ENCODE measurements at regions not wholly inside any gene's neighbourhood (a gene's known extent, or its start where the extent isn't known, plus 50 kb on each side); places are given as distances from the start of the nearest gene placed in this dataset.
"Not testable (repeated sequence)": the region's sequence is repeated elsewhere in the genome, so short reads cannot be mapped to it uniquely, and the experiment has no call there.

GRCh38 chr15:85233791-85234325 lies 146.5 kb upstream of the AKAP13 start:
- H3K9me1 ChIP-seq (ENCODE audit: insufficient read depth, low read length); H2BK15ac ChIP-seq (ENCODE audit: low read depth, low read length); H3K23ac ChIP-seq (ENCODE audit: low read depth, low read length); H3K9me3 ChIP-seq (ENCODE audit: control insufficient read depth, insufficient read depth, low read length); H2BK5ac ChIP-seq (ENCODE audit: low read depth, low read length, poor library complexity, severe bottlenecking); H2BK20ac ChIP-seq (ENCODE audit: low read depth, low read length); in situ Hi-C loops (cut with MboI; ENCODE audit: low sequenced_read_pairs); H4K91ac ChIP-seq (ENCODE audit: insufficient read depth, low read depth, low read length); H4K20me1 ChIP-seq (ENCODE audit: insufficient read depth, low read length); H3K4me1 ChIP-seq (ENCODE audit: control insufficient read depth, insufficient read depth, low read length); H3K9ac ChIP-seq (ENCODE audit: low read depth, low read length); H3K4ac ChIP-seq (ENCODE audit: low read depth, low read length); H3K27ac ChIP-seq (ENCODE audit: insufficient read depth, low read length); H4K8ac ChIP-seq (ENCODE audit: low read depth in 2 of 2, low read length in 2 of 2); DNase-seq; H3K56ac ChIP-seq (ENCODE audit: extremely low read depth, insufficient read depth, low read length); H3K4me2 ChIP-seq (ENCODE audit: low read depth, low read length); H3K27me3 ChIP-seq (ENCODE audit: control insufficient read depth, insufficient read depth, low read length); intact Hi-C loops (cut with micrococcal nuclease); H2AFZ ChIP-seq (replicated peaks; ENCODE audit: low read length, poor library complexity); H2AK9ac ChIP-seq (replicated peaks; ENCODE audit: low read depth, low read length, poor library complexity); H3K18ac ChIP-seq (ENCODE audit: low read depth, low read length); H3K79me1 ChIP-seq (ENCODE audit: low read depth in 1 of 2, low read length in 2 of 2); CTCF ChIA-PET; H2BK120ac ChIP-seq (ENCODE audit: low read depth, low read length); dilution Hi-C loops (cut with HindIII; ENCODE audit: low sequenced_read_pairs, unreplicated experiment); ATAC-seq (ENCODE audit: low read depth); H3K36me3 ChIP-seq (ENCODE audit: control insufficient read depth, insufficient read depth, low read length); H2AK5ac ChIP-seq (ENCODE audit: low read depth, low read length); BruUV-seq (replicated peaks); POLR2A ChIA-PET (ENCODE audit: unreplicated experiment); H4K5ac ChIP-seq (ENCODE audit: low read depth, low read length); H3K14ac ChIP-seq (replicated peaks; ENCODE audit: low read depth, low read length): not testable (repeated sequence)
- WGBS, 2 experiments (ENCODE audit: extremely low coverage in 2 of 2, insufficient read length in 1 of 2): no CpG with 5 or more reads among the region's 62 CpGs
- peak overlapping the region; percentile 55 for H3K4me3 ChIP-seq (ENCODE audit: insufficient read depth, low read depth, low read length)

GRCh38 chr15:85234450-85235196 lies 145.8 kb upstream of the AKAP13 start:
- H3K9me1 ChIP-seq (ENCODE audit: insufficient read depth, low read length); dilution Hi-C loops (cut with HindIII; ENCODE audit: low sequenced_read_pairs, unreplicated experiment); H3K27me3 ChIP-seq (ENCODE audit: control insufficient read depth, insufficient read depth, low read length); H3K4me3 ChIP-seq (ENCODE audit: insufficient read depth, low read depth, low read length); H2BK120ac ChIP-seq (ENCODE audit: low read depth, low read length); H3K23ac ChIP-seq (ENCODE audit: low read depth, low read length); H4K5ac ChIP-seq (ENCODE audit: low read depth, low read length); ATAC-seq (ENCODE audit: low read depth); H4K20me1 ChIP-seq (ENCODE audit: insufficient read depth, low read length); H2AFZ ChIP-seq (replicated peaks; ENCODE audit: low read length, poor library complexity); H2BK15ac ChIP-seq (ENCODE audit: low read depth, low read length); intact Hi-C loops (cut with micrococcal nuclease); H2BK20ac ChIP-seq (ENCODE audit: low read depth, low read length); H4K91ac ChIP-seq (ENCODE audit: insufficient read depth, low read depth, low read length); H3K9ac ChIP-seq (ENCODE audit: low read depth, low read length); H2BK5ac ChIP-seq (ENCODE audit: low read depth, low read length, poor library complexity, severe bottlenecking); H3K56ac ChIP-seq (ENCODE audit: extremely low read depth, insufficient read depth, low read length); H4K8ac ChIP-seq (ENCODE audit: low read depth in 2 of 2, low read length in 2 of 2); H3K27ac ChIP-seq (ENCODE audit: insufficient read depth, low read length); BruUV-seq (replicated peaks); H3K4me1 ChIP-seq (ENCODE audit: control insufficient read depth, insufficient read depth, low read length); H2AK9ac ChIP-seq (replicated peaks; ENCODE audit: low read depth, low read length, poor library complexity); H2AK5ac ChIP-seq (ENCODE audit: low read depth, low read length); POLR2A ChIA-PET (ENCODE audit: unreplicated experiment); in situ Hi-C loops (cut with MboI; ENCODE audit: low sequenced_read_pairs); CTCF ChIA-PET; H3K4me2 ChIP-seq (ENCODE audit: low read depth, low read length); H3K79me1 ChIP-seq (ENCODE audit: low read depth in 1 of 2, low read length in 2 of 2); H3K14ac ChIP-seq (replicated peaks; ENCODE audit: low read depth, low read length); H3K4ac ChIP-seq (ENCODE audit: low read depth, low read length); H3K9me3 ChIP-seq (ENCODE audit: control insufficient read depth, insufficient read depth, low read length); DNase-seq; H3K18ac ChIP-seq (ENCODE audit: low read depth, low read length); H3K36me3 ChIP-seq (ENCODE audit: control insufficient read depth, insufficient read depth, low read length): not testable (repeated sequence)
- no CpG with 5 or more reads among the region's 55 CpGs for WGBS, 2 experiments (ENCODE audit: extremely low coverage in 2 of 2, insufficient read length in 1 of 2)

Data from IMR-90 (cell line).